NCI-H345 (cell line): ENCODE measurements at regions not wholly inside any gene's neighbourhood (a gene's known extent, or its start where the extent isn't known, plus 50 kb on each side); places are given as distances from the start of the nearest gene placed in this dataset.

Experiments
- DNase-seq: peaks from one replicate; lab custom pipeline; 2025; lab: John Stamatoyannopoulos, UW

DNA sequence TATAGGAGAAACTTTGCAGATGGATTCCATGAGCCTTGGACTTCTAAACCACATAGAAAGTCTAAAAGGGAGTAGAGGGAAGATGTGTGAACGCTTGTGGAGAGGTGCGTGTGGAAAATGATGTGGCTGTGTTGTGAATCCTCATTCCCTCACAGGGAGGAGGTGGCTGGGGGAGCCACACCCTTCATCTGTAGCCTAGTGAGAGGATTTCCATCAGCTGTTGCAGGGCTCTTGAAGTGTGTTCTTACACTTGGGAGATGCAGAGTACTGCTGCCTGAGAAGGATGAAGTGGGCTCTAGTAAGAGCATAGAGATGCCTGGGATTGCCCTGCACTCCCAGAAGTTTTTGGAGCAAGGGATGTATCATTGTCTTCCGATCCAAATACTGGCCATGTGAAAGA is 279.6 kb downstream of the QKI start:
- no peak for DNase-seq

DNA sequence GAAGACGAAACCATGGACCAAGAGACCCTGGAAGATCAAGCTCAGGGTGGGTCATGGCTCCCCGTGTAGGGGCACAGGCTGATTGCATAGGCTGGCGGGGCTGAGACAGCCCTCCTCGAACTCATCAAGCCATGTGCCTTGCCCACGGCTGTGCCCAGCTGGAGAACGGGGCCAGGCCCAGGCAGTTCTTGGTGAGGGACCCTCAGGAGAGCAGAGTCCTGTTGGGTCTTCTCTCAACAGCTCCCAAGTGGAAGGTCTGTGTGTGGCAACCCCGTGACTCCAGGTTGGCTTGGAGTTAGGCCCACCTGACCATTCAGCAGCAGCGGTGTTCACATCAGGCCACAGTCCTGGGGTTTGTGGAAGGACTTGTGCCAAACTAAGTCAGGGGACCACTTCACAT is 276.5 kb downstream of the QKI start:
- no peak for DNase-seq

DNA sequence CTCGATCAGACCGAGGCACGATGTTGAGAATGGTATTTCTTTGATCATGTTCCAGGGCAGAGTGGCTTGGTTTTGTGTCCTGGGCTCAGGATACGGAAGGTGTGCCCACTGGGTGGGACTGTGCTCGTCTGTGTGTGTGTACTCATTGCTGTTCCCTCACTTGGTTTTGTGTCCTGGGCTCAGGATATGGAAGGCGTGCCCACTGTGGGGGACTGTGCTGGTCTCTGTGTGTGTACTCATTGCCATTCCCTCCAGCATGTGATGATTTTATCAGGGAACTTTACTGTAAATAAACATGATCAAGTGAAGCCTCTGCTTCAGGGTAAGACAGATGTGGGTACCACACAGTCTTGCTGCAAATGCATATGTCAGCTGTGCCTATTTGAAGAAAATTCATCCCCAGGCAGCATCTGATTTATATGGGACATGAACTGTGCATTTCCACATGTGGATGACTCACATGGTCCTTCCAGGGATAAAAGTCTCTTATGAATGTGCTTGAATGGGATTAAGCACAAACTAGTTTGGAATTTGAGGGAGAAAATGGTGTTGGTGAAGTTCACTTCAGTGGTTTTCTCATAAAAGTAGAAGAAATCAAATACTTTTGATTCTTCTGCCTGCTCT is 274.3 kb downstream of the QKI start:
- no peak for DNase-seq

DNA sequence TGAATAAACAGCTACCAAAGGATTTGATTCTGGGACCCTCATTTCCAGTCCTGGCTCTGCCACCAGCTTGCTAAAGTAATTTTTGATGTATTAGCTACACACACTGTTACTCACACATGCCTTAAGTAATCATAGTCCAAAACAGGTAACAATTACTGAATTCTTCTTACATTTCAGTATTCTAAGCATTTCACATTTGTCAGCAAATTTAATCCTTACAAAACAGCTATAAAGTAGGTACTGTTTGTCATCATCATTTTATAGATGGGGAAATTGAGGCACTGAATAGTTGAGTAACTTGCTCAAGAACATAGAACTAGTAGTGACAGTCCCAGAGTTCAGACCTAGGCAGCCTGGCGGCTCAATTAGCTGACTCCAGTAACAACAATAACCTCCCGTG is 272.6 kb downstream of the QKI start:
- DNase-seq: no peak

DNA sequence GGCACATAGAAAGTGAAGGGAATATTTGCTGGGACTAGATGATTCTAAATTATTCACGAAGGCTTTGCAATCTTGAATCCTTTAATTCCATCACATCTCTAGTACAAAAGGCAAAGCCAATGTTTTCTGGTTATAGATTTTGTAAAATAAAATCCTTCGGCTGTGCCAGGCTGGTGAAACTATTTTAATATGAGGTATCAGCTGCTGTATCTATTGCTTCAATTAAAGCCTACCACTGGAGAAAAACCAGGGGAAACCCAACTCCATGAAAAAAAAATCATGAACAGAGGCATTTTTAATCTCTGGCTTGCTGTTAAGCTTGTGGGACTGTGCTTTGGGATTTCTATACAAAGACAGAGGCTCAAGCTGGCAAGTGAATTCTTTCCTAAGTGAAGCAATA is 271.8 kb downstream of the QKI start:
- DNase-seq: no peak

DNA sequence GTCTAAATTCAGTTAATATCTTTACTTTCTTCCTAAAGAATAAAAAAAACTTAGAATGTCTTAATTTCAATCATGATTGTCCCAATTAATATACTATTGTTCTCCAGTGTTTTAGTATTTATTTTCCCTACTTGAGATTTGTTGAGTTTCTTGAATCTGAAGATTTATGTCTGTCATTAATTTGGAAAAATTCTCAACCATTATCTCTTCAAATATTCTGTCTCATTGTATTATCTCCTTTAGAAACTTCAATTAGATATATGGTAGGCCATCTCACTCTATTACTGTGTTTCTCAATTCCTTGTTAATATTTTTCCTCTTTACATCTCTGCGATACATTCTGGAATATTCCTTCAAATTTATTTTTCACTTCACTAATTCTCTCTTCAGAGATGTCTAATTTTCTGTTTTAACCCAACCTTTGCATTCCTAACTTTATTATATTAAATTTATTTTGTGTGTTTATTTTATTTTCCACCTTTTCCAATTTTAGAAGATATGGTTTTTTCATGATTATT is 268.6 kb downstream of the QKI start:
- DNase-seq: no peak

DNA sequence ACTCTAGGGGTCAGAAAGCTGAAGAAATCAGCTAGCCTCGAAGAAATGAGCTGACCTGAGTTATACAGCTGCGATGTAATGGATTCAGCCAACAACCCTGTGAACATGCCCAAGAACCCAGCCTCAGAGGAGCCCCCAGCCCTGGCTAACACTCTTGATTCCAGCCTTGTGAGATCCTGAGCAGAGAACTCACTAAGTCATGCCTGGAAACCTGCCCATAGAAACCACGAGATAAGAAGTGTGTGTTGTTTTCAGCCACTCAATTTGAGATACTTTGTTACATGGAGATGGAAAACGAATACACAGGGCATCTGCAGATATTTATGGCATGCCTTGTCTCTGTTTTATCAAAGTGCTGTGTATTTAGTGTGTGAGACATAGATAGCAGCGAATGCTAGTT is 265.2 kb downstream of the QKI start:
- DNase-seq: no peak

DNA sequence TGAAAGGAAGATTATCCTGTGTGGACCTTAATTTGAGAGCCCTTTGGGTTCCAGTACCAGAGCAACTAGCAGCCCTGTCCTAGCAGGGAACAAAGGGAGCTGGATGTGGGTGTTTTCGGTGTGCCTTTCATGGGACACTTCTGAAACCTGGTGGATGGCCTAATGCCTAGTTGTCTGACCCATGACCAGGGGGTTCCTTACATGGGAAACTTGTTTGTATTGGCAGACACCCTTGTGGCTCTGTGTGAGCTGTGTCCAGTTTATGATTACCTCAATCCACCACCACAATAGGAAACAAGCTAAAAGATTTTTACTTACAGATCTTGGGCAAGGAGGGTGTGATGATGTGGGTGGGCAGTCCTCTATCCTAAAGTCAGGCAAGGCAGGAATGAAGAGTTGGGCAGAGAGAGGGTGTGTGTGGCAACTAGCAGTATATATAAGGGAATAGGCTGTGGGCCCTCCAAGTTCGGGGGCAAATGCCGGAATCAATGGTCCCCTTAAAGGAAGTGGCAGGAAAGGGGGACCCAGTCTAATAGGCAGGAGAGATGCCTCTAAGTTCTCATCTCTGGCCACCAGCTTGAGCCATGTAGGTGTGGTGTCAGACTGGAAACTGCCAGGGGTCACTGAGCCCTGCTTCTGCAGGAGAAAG is 264.6 kb downstream of the QKI start:
- DNase-seq: no peak

DNA sequence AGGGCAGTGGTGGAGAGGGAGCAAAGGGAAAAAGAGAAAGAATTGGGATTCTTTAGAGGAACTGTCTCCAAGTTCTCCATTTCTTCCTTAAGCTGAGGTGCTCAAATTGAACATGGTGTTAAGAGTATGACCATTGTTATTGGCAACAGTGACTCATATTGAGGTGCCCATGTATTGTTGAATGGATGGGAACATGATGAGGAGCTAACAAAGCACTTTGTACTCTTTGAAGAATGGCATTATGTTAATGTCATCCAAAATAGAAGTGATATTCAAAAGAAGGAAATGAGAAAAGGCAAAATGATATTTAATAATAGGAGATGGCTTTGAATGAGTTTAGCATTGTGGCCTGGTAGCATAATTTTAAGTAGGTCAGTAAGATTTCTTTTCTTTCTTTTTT is 261.1 kb downstream of the QKI start:
- DNase-seq: no peak

DNA sequence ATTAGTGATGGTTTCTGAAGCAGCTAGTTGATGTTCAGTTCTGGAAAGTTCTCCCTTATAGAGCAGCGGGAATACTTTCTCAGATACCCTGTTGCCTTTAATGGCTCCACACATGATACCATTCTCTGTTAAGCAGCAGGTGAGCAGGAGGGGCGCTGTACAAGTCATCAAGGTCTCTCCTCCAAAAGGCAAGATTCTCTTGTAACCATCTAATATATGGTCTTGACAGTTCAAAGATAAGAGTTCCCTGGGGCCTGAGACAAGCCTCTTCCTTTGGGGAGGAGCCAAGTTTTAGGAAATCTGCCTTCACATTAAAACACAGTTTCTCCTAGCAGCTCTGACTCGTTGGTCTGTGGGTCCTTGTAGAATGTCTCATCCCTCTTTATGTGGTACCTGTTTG is 258.2 kb downstream of the QKI start:
- no peak for DNase-seq

DNA sequence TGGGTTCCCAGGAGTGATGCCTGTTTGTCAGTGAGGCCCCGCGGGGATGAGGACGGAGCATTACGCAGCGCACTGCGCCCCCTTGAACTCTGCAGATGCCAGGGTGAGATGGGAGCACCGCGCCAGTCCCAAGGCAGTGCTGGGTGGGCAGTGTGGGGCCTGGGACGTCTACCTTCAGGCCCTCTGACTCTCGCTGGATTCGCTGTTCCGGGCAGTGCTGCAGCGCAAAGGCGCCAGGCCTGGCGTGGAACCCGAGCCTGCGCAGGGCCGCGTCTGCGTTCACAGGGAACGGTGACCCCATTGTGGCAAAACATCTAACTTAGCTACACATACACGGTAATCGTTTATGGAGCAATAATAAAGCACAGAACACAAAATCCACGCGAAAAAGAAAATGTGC is 257.3 kb downstream of the QKI start:
- DNase-seq: no peak

DNA sequence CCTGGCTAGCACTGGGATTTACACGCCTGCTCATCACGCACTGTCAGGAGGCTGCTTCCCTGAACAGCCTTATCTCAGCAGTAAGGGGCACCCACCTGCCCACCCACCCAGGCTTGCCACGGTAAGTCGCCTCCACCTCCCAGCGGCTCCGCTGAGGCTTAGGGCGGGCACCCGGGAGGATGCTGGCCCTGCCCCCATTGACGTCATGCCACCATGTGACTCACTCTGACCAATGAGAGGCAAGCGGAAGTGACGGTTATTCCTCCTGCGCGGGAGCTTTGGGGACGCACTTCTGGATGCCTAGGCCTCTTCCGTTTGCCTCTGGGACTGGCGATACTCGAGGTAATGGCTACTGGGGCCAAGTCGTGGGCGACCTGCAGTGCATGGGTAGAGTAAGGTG is 256.8 kb downstream of the QKI start:
- no peak for DNase-seq

DNA sequence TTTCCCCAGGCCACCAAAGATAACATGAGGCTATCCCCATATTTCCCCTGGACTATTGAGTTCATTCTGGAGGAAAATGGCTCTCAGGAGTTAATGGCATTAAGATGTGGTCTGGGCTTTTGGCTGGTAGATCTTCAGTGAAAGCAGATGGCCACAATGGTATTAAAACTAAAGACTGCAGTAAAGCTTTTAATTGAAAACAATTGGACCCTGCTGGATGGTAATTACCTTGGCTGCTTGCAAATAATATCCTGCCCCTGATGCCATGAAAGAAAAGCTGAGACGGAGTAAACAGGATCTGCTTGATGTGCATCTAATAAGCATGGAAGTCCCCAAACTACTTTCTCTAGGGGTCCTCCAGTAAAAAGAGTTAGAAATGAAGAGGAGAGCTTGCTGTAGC is 255.8 kb downstream of the QKI start:
- DNase-seq: no peak

DNA sequence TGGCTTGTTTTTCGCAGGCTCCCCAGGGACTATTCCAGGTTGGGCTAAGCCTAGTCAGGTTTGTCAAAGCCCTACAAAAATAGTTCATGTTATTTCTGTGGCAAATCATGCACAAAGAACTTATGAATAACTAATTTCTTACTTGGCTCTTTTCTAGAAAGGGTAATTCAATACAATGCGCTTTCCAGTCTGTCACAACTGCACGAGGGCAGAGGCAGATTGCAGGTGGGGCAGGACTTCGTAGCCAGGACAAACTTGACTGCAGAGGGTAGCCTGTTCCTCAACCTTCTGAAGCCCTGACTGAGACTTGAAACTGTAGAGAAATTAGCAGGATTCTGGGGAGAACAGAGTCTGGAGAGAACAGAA is 253.5 kb downstream of the QKI start:
- no peak for DNase-seq

DNA sequence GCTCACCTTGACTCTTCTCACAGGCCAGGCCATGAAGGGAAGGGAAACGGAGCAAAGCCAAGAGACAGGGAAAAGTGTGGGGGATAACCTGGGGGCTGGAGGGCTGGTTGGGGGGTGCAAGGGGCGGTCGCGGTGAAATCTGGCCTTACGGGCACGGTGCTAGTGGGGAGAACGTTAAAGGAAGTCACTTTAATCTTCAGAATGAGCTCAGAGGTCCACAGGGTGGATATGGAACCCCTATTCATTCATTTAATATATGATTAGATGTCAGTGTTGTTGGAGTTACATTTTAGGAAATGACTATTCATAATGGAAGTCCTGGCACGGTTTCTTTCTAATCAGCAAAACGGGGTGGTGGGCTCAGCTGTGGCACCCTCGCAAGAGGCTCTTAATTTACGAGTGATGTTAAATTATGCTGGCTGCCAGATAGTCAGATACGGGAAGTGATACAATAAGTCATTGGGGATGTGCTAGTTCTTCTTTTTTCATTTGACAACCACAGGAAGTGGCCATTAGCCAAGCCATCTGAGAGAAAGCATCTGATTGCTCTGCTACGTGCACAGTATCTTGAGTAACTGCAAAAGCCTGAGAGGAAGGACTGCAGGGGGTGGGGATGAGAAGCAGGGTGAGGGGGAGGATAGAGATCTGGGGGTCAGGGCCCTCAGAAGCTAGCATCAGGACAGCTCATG is 253.0 kb downstream of the QKI start:
- DNase-seq: no peak

DNA sequence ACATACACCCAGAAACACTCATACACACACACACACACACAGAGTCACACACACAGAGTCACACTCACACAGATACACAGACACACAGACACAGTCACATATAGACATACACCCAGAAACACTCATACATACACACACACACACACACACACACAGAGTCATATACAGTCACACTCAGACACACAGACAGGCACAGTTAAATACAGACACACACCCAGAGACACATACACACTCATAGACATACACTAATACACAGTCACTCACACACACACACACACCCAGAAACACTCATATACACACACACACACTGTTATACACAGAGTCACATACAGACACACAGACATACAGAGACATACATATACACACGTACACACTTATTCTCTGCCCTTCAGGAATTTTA is 250.9 kb downstream of the QKI start:
- DNase-seq: no peak

DNA sequence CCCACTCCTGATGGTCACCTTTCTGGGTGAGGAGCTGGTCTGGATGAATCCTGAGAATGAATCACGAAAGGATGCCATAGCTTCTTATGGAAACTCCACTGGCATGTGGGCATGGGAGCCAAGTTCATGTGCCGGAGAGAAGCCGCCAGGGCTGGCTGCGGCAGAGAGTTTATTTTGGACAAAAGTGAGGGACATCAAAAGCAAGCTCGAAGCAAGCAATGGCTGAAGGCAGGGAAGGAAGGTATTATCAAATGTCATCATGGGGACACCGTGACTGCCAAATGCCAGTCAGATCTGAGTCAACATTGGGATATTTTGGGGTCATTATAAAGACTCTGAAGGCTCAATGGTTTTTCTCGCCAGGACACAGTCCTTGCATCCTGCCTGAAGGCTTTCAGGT is 249.1 kb downstream of the QKI start:
- DNase-seq: no peak

DNA sequence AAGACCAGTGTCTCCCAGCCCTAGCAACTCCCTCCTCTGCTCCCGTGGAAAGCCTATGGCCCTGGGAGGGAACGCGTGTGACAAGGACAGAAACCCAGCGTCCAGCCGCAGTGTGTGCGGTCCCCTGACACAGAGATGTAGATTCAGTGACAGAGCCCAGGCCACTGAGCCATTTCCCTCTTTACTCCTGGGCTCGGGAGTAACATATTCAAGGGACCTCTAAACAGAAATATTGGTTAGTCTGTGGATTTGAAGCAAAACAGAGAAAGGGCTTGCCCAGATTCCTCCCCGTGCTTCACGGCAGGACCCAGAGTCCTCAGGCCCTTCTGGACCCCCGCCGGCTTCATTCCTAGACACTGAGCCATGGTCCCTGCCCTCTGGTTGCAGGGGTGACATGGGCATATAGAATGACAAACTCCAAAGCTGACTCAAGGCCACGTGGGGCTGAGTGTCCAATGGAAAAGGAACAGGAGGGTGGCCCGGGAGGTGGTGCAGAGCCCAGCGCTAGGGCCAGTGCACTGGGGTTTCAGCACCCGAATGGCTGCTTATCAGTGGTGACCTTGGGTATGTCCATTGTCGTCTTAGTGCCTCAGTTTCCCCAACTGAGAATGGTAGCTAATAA is 248.2 kb downstream of the QKI start:
- DNase-seq: no peak

DNA sequence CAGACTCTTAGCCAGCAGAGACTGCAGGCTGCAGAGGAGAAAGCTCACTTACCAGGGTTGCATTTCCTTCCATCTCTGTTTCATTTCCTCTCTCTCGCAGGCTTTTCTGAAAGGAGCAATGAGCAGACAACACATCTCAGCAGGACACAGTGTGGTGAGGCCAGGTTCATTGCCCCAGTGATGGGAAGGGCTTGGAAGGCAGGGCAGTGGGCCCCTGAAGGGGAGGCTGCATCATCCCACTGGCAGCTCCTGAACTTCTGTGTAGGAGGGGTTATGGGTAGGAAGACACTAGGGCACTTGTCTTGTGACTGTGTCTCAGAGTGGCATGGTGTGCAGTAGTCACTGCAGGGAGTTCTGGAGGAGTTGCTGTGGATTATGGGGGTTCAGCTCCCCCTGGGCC is 246.8 kb downstream of the QKI start:
- DNase-seq: no peak

DNA sequence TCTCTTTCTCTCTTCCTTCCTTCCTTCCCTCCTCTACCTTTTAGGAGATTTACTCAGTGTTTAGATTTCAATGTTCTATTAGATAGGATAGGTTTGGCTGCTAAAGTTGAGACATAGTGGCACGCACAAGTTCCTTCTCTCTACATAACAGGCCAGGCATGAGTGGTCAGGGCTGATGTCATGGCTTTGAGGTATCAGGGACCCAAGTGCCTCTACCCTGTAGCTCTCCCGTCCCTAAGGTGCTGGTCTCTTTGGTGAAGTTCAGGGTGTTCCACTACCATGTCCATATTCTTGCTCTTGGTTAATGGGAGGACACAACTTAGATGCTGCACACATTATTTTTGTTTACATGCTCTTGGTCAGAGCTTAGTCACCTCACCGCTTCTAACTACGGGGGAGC is 245.3 kb downstream of the QKI start:
- DNase-seq: no peak

DNA sequence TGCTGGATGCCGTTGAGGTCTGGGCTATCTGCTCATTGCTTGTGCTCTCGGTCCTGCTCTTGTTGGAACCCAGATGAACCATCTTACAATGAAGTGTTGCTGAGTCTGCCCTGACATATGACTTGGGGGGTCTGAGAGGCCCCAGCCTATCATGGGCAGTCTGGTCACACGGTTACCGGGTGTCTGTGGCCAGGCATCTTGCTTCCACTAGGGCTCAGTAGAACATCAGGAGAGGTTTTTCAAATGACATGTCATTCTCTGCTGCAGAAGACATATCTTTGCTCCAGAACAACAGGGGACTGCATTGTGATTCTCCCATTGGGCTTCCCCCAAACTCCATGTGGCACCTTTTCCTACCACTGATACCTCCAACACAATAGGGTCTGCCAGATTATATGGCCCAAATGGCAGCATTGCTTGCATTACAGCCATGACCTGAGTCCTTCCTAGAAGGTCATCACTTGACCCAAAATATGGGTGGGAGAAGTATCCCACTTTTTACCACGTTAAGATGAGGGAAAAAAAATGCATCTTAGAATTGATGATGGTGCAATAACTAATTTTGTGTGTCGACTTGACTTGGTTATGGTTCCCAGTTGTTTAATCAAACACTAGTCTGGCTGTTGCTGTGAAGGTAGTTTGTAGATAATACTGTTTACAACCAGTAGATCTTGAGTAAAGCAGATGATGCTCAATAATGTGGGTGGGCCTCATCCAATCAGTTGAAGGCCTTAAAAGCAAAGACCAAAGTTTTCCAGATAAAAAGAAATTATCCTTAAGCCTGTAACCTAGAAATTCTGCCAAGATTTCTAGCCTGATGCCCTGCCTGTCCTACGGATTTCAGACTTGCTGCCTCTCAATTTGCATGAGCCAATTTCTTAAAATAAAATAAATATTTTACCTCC is 241.0 kb downstream of the QKI start:
- no peak for DNase-seq
